ENCODE measurements at regions not wholly inside any gene's neighbourhood (a gene's known extent, or its start where the extent isn't known, plus 50 kb on each side); places are given as distances from the start of the nearest gene placed in this dataset.

GRCh38 chr6:108767418-108768165, 80.6 kb upstream of the ARMC2 start:
- no peaks in the 10 kb centered on the region for H3K27me3 ChIP-seq (ENCODE audit: low read length)
- peaks cover 6% of the 10 kb centered on the region for H3K4me1 ChIP-seq (ENCODE audit: low read length)
- no peak for DNase-seq
- H3K4me2 ChIP-seq (ENCODE audit: low read depth, low read length, poor library complexity, severe bottlenecking) = no peak overlapping the region
- no peaks in the 10 kb centered on the region for H3K36me3 ChIP-seq (ENCODE audit: insufficient read depth, low read length)
- no peak overlapping the region for H3K9ac ChIP-seq (ENCODE audit: low read length)
- H3K9me2 ChIP-seq (replicated peaks; ENCODE audit: insufficient read depth, low read length) = no peaks in the 10 kb centered on the region
- no peak overlapping the region for H3K4me3 ChIP-seq (ENCODE audit: low read length)
- no peaks in the 10 kb centered on the region for H4K20me1 ChIP-seq (ENCODE audit: insufficient read depth, low read depth, low read length)
- no peaks in the 10 kb centered on the region for H3K79me2 ChIP-seq (ENCODE audit: low read length)
- no peak overlapping the region for H2AFZ ChIP-seq (ENCODE audit: low read length)
- H3K9me3 ChIP-seq (ENCODE audit: low read length) = no peaks in the 10 kb centered on the region
- no peak overlapping the region for H3K27ac ChIP-seq (ENCODE audit: low read length)

GRCh38 chr6:108768166-108768555, 80.1 kb upstream of the ARMC2 start:
- H3K9me3 ChIP-seq (ENCODE audit: low read length) = no peaks in the 10 kb centered on the region
- H2AFZ ChIP-seq (ENCODE audit: low read length) = no peak overlapping the region
- peaks cover 6% of the 10 kb centered on the region for H3K4me1 ChIP-seq (ENCODE audit: low read length)
- H4K20me1 ChIP-seq (ENCODE audit: insufficient read depth, low read depth, low read length) = no peaks in the 10 kb centered on the region
- no peak overlapping the region for H3K4me2 ChIP-seq (ENCODE audit: low read depth, low read length, poor library complexity, severe bottlenecking)
- H3K36me3 ChIP-seq (ENCODE audit: insufficient read depth, low read length) = no peaks in the 10 kb centered on the region
- no peak overlapping the region for H3K27ac ChIP-seq (ENCODE audit: low read length)
- DNase-seq = no peak
- H3K9ac ChIP-seq (ENCODE audit: low read length) = no peak overlapping the region
- H3K9me2 ChIP-seq (replicated peaks; ENCODE audit: insufficient read depth, low read length) = no peaks in the 10 kb centered on the region
- no peaks in the 10 kb centered on the region for H3K27me3 ChIP-seq (ENCODE audit: low read length)
- H3K4me3 ChIP-seq (ENCODE audit: low read length) = no peak overlapping the region
- no peaks in the 10 kb centered on the region for H3K79me2 ChIP-seq (ENCODE audit: low read length)

GRCh38 chr6:108768792-108769524, 79.3 kb upstream of the ARMC2 start:
- Histone ChIP-seq H3K27ac (ENCODE audit: low read length) (no peak overlapping the region), H4K20me1 (ENCODE audit: insufficient read depth, low read depth, low read length) (no peaks in the 10 kb centered on the region), H3K27me3 (ENCODE audit: low read length) (no peaks in the 10 kb centered on the region), H3K4me2 (ENCODE audit: low read depth, low read length, poor library complexity, severe bottlenecking) (no peak overlapping the region), H3K9ac (ENCODE audit: low read length) (no peak overlapping the region), H2AFZ (ENCODE audit: low read length) (no peak overlapping the region), H3K36me3 (ENCODE audit: insufficient read depth, low read length) (no peaks in the 10 kb centered on the region), H3K4me1 (ENCODE audit: low read length) (peaks cover 6% of the 10 kb centered on the region), H3K9me3 (ENCODE audit: low read length) (no peaks in the 10 kb centered on the region), H3K4me3 (ENCODE audit: low read length) (no peak overlapping the region), H3K79me2 (ENCODE audit: low read length) (no peaks in the 10 kb centered on the region), H3K9me2 (replicated peaks; ENCODE audit: insufficient read depth, low read length) (no peaks in the 10 kb centered on the region)
- DNase-seq = no peak

- Histone ChIP-seq H3K27me3 (ENCODE audit: low read length) (no peaks in the 10 kb centered on the region), H3K9me3 (ENCODE audit: low read length) (no peaks in the 10 kb centered on the region), H3K79me2 (ENCODE audit: low read length) (no peaks in the 10 kb centered on the region), H3K36me3 (ENCODE audit: insufficient read depth, low read length) (no peaks in the 10 kb centered on the region), H2AFZ (ENCODE audit: low read length) (no peak overlapping the region), H3K4me1 (ENCODE audit: low read length) (peaks cover 6% of the 10 kb centered on the region), H3K4me2 (ENCODE audit: low read depth, low read length, poor library complexity, severe bottlenecking) (no peak overlapping the region), H3K4me3 (ENCODE audit: low read length) (no peak overlapping the region), H4K20me1 (ENCODE audit: insufficient read depth, low read depth, low read length) (no peaks in the 10 kb centered on the region), H3K27ac (ENCODE audit: low read length) (no peak overlapping the region), H3K9me2 (replicated peaks; ENCODE audit: insufficient read depth, low read length) (no peaks in the 10 kb centered on the region), H3K9ac (ENCODE audit: low read length) (no peak overlapping the region)
- DNase-seq = no peak
Observed at GRCh38 chr6:108771421-108771820, 76.8 kb upstream of the ARMC2 start.

GRCh38 chr6:108774555-108774954, 73.7 kb upstream of the ARMC2 start:
- H4K20me1 ChIP-seq (ENCODE audit: insufficient read depth, low read depth, low read length) = no peaks in the 10 kb centered on the region
- H3K4me3 ChIP-seq (ENCODE audit: low read length) = no peak overlapping the region
- no peak overlapping the region for H2AFZ ChIP-seq (ENCODE audit: low read length)
- H3K79me2 ChIP-seq (ENCODE audit: low read length) = no peaks in the 10 kb centered on the region
- H3K4me2 ChIP-seq (ENCODE audit: low read depth, low read length, poor library complexity, severe bottlenecking) = no peak overlapping the region
- no peak overlapping the region for H3K27ac ChIP-seq (ENCODE audit: low read length)
- peaks cover 12% of the 10 kb centered on the region for H3K4me1 ChIP-seq (ENCODE audit: low read length)
- H3K36me3 ChIP-seq (ENCODE audit: insufficient read depth, low read length) = no peaks in the 10 kb centered on the region
- DNase-seq = no peak
- H3K9ac ChIP-seq (ENCODE audit: low read length) = no peak overlapping the region
- no peaks in the 10 kb centered on the region for H3K9me2 ChIP-seq (replicated peaks; ENCODE audit: insufficient read depth, low read length)
- no peaks in the 10 kb centered on the region for H3K9me3 ChIP-seq (ENCODE audit: low read length)
- no peaks in the 10 kb centered on the region for H3K27me3 ChIP-seq (ENCODE audit: low read length)

GRCh38 chr6:108777536-108777935, 70.7 kb upstream of the ARMC2 start:
- Histone ChIP-seq H3K27ac (ENCODE audit: low read length) (no peak overlapping the region), H3K36me3 (ENCODE audit: insufficient read depth, low read length) (no peaks in the 10 kb centered on the region), H2AFZ (ENCODE audit: low read length) (no peak overlapping the region), H3K9me2 (replicated peaks; ENCODE audit: insufficient read depth, low read length) (no peaks in the 10 kb centered on the region), H3K27me3 (ENCODE audit: low read length) (no peaks in the 10 kb centered on the region), H3K9me3 (ENCODE audit: low read length) (no peaks in the 10 kb centered on the region), H3K4me1 (ENCODE audit: low read length) (peaks cover 39% of the 10 kb centered on the region), H3K4me3 (ENCODE audit: low read length) (no peak overlapping the region), H3K9ac (ENCODE audit: low read length) (no peak overlapping the region), H4K20me1 (ENCODE audit: insufficient read depth, low read depth, low read length) (no peaks in the 10 kb centered on the region), H3K79me2 (ENCODE audit: low read length) (no peaks in the 10 kb centered on the region), H3K4me2 (ENCODE audit: low read depth, low read length, poor library complexity, severe bottlenecking) (no peak overlapping the region)
- DNase-seq = no peak

GRCh38 chr6:108778421-108779186, 69.6 kb upstream of the ARMC2 start:
- Histone ChIP-seq H3K36me3 (ENCODE audit: insufficient read depth, low read length) (no peaks in the 10 kb centered on the region), H3K4me2 (ENCODE audit: low read depth, low read length, poor library complexity, severe bottlenecking) (peak overlapping the region; percentile 62), H3K79me2 (ENCODE audit: low read length) (no peaks in the 10 kb centered on the region), H3K27ac (ENCODE audit: low read length) (no peak overlapping the region), H2AFZ (ENCODE audit: low read length) (no peak overlapping the region), H3K9ac (ENCODE audit: low read length) (no peak overlapping the region), H3K9me2 (replicated peaks; ENCODE audit: insufficient read depth, low read length) (no peaks in the 10 kb centered on the region), H3K4me3 (ENCODE audit: low read length) (no peak overlapping the region), H3K9me3 (ENCODE audit: low read length) (no peaks in the 10 kb centered on the region), H3K4me1 (ENCODE audit: low read length) (peaks cover 41% of the 10 kb centered on the region), H4K20me1 (ENCODE audit: insufficient read depth, low read depth, low read length) (no peaks in the 10 kb centered on the region), H3K27me3 (ENCODE audit: low read length) (no peaks in the 10 kb centered on the region)
- no peak for DNase-seq

All from Karpas-422 (cell line).